GM12878 (cell line): ENCODE measurements at regions not wholly inside any gene's neighbourhood (a gene's known extent, or its start where the extent isn't known, plus 50 kb on each side); places are given as distances from the start of the nearest gene placed in this dataset.
A peak's percentile ranks its signal among the peaks of the same experiment; 100 is the strongest.

ENCODE experiments used
- ATAC-seq: fragments of 200-7000 bp; cut with Tn5 transposase; 3 replicates; pipeline ENCODE4 v1.9.1; 2020; ENCODE audit warnings: mild to moderate bottlenecking, moderate library complexity
- BruUV-seq: library from RNA; stranded (reverse); fragments of 400-500 nt; replicated peaks from 2 replicates; lab custom pipeline; 2021; lab: Mats Ljungman, UMichigan
- CTCF ChIA-PET: fragments of 300-600 bp; sonication (Branson Sonifier 250); formaldehyde crosslinking; extraction: SDS; loops from one replicate; lab custom pipeline; 2021; ENCODE audit warnings: inconsistent platforms; lab: Yijun Ruan, JAX
- POLR2A ChIA-PET: fragments of 350-600 bp; formaldehyde crosslinking; extraction: SDS; loops from one replicate; lab custom pipeline; 2021; ENCODE audit warnings: inconsistent platforms; lab: Charles Lee
- RAD21 ChIA-PET: fragments of 300-600 bp; sonication (Branson Sonifier 250); formaldehyde crosslinking; loops from one replicate; lab custom pipeline; 2023; ENCODE audit warnings: antibody characterized with exemption; ENCODE audit not compliant: unreplicated experiment; lab: Charles Lee
- SMC1A ChIA-PET: fragments of 300-600 bp; sonication (Branson Sonifier 250); formaldehyde crosslinking; loops from one replicate; lab custom pipeline; 2023; ENCODE audit not compliant: unreplicated experiment, uncharacterized antibody; lab: Charles Lee
- DNase-seq: peaks from one replicate; pipeline ENCODE4 v3.0.0-alpha.2; 2011; ENCODE audit warnings: low read depth, low spot score
- FAIRE-seq: peaks from 3 replicates; lab custom pipeline; 2011; peaks lifted over from hg19 to GRCh38; lab: Jason Lieb, UNC
- H2AFZ ChIP-seq: 2 replicates; pipeline ENCODE4 v1.6.0; 2011; ENCODE audit warnings: low read depth, low read length, control low read depth; ENCODE audit not compliant: control insufficient read depth
- H3K27ac ChIP-seq: 2 replicates; pipeline ENCODE4 v1.5.1; 2011; ENCODE audit warnings: control low read depth; ENCODE audit not compliant: control insufficient read depth, insufficient read depth
- H3K27me3 ChIP-seq, 2 experiments: replicated peaks in 1 of 2; 2 replicates each; pipeline versions ENCODE4 v1.6.0 to v1.6.1; 2011; ENCODE audit warnings: low read length in 1 of 2; ENCODE audit not compliant: control insufficient read depth in 2 of 2, insufficient read depth in 2 of 2
- H3K36me3 ChIP-seq, 2 experiments: 2 replicates each; pipeline ENCODE4 v1.5.1; 2011; ENCODE audit warnings: low read length in 1 of 2; ENCODE audit not compliant: control insufficient read depth in 2 of 2, insufficient read depth in 2 of 2
- H3K4me1 ChIP-seq: 2 replicates; pipeline ENCODE4 v1.6.1; 2011; ENCODE audit warnings: mild to moderate bottlenecking, low read length, moderate library complexity, mixed read lengths; ENCODE audit not compliant: control insufficient read depth, insufficient read depth
- H3K4me2 ChIP-seq: 2 replicates; pipeline ENCODE4 v1.6.0; 2011; ENCODE audit warnings: control low read depth; ENCODE audit not compliant: control insufficient read depth, insufficient read depth
- H3K4me3 ChIP-seq: fragments of 200-600 bp; sonication (generic); 2 replicates; pipeline ENCODE4 v1.5.1; 2016
- H3K79me2 ChIP-seq: 2 replicates; pipeline ENCODE4 v1.6.0; 2011; ENCODE audit warnings: low read length; ENCODE audit not compliant: control insufficient read depth, insufficient read depth
- H3K9ac ChIP-seq: 2 replicates; pipeline ENCODE4 v1.8.0; 2011; ENCODE audit warnings: low read length, control low read depth, mixed read lengths; ENCODE audit not compliant: control insufficient read depth, insufficient read depth
- H3K9me3 ChIP-seq: replicated peaks from 3 replicates; pipeline ENCODE4 v1.5.1; 2011; ENCODE audit warnings: mild to moderate bottlenecking, low read length; ENCODE audit not compliant: control insufficient read depth, insufficient read depth
- H4K20me1 ChIP-seq: 2 replicates; pipeline ENCODE4 v1.6.0; 2011; ENCODE audit not compliant: control insufficient read depth, insufficient read depth
- HDGF ChIP-seq: fragments of 450-650 bp; IDR thresholded peaks from 2 replicates; pipeline ENCODE4 v1.6.1; 2016; ENCODE audit warnings: antibody characterized with exemption
- MEF2B ChIP-seq: fragments of 450-650 bp; IDR thresholded peaks from 2 replicates; pipeline ENCODE4 v1.6.1; 2018; ENCODE audit warnings: mild to moderate bottlenecking, moderate library complexity; ENCODE audit not compliant: partially characterized antibody, poor library complexity, severe bottlenecking
- MTA2 ChIP-seq: fragments of 450-650 bp; IDR thresholded peaks from 2 replicates; pipeline ENCODE4 v1.6.1; 2016; ENCODE audit warnings: low read depth, mild to moderate bottlenecking, moderate library complexity
- MYB ChIP-seq: fragments of 150-350 bp; IDR thresholded peaks from 2 replicates; pipeline ENCODE4 v1.6.1; 2014; ENCODE audit warnings: mild to moderate bottlenecking, low read depth, low read length, borderline replicate concordance
- NRF1 ChIP-seq: conservative IDR thresholded peaks from 2 replicates; pipeline ENCODE4 v1.6.1; 2011; ENCODE audit warnings: mild to moderate bottlenecking, low read depth, low read length, improper control_type of control experiment
- RAD21 ChIP-seq: IDR thresholded peaks from 2 replicates; pipeline ENCODE4 v1.6.1; 2011; ENCODE audit warnings: mild to moderate bottlenecking, low read depth, low read length, moderate library complexity; ENCODE audit not compliant: insufficient read depth
- RBBP5 ChIP-seq: fragments of 200-600 bp; sonication (generic); conservative IDR thresholded peaks from 2 replicates; pipeline ENCODE4 v1.6.1; 2016
- TARDBP ChIP-seq: IDR thresholded peaks from 2 replicates; pipeline ENCODE4 v1.6.1; 2016; ENCODE audit warnings: borderline replicate concordance
- YY1 ChIP-seq: IDR thresholded peaks from 2 replicates; pipeline ENCODE4 v1.6.1; 2011; ENCODE audit warnings: low read depth, mild to moderate bottlenecking, low read length
- WGBS: methylation state at CpG from one replicate; pipeline ENCODE4 v1.1.6; 2016; ENCODE audit warnings: low lambda C conversion rate; ENCODE audit not compliant: insufficient replicate concordance, insufficient coverage; ENCODE audit errors: missing lambda C conversion rate; 5-methylcytosine and 5-hydroxymethylcytosine counted together
- in situ Hi-C: fragments of 300-500 bp; cut with MboI; formaldehyde crosslinking; loops from 9 replicates; pipeline ENCODE4 v1.14.3; 2018; ENCODE audit warnings: mixed read lengths
- intact Hi-C: fragments of 100-400 bp; cut with micrococcal nuclease; formaldehyde crosslinking; loops from one replicate; pipeline ENCODE4 v1.14.2; 2022; ENCODE audit not compliant: unreplicated experiment
- TF ChIP-seq, protein P1 (sequence below), 3 experiments: IDR thresholded peaks in 2 of 3; conservative IDR thresholded peaks in 1 of 3; 2 replicates each; pipeline ENCODE4 v1.5.1; 2011; ENCODE audit warnings: low read depth in 3 of 3, low read length in 3 of 3, mild to moderate bottlenecking in 3 of 3, control low read depth in 2 of 3, moderate library complexity in 2 of 3, inconsistent platforms in 1 of 3, mixed read lengths in 1 of 3; ENCODE audit not compliant: control insufficient read depth in 2 of 3, insufficient read depth in 1 of 3; ENCODE audit errors: extremely low read depth in 1 of 3

DNA sequence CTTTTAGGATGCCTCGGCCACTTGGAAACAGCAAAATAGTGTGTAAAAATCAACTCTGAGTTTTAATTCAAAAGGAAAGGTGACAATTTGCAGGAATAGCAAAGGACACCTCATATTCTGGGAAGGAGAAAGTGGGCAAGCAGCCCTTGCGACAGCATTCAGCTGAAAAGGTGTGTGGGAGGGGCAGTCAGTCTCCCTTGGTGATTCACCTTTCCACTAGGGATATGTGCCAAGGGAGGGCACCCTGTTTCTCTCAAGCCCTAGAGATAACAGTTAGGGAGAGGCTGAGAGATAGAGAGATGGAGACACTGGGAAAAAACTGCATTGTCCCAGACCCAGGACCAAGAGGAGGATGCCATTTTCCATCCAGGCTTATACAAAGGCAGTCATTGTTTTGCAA is 228.1 kb downstream of the EPM2A start:
- ChIA-PET POLR2A (no interaction called here), RAD21 (no interaction called here), CTCF (no interaction called here), SMC1A (interaction anchor here (1.3 kb wide), 1 partner anchor 14 kb away, joined by 3 read pairs; no protein-coding TSS in a partner anchor)
- Histone ChIP-seq H3K79me2 (no peaks in the 10 kb centered on the region), H3K27me3 (no peaks in the 10 kb centered on the region), H3K9ac (no peak overlapping the region), H3K27ac (no peak overlapping the region), H3K4me3 (no peak overlapping the region), H3K36me3 (no peaks in the 10 kb centered on the region), H3K4me1 (no peaks in the 10 kb centered on the region), H4K20me1 (no peaks in the 10 kb centered on the region), H2AFZ (no peak overlapping the region), H3K9me3 (no peaks in the 10 kb centered on the region; the same call in 2 of the 3 replicates), H3K4me2 (no peak overlapping the region)
- ATAC-seq (no peak), DNase-seq (no peak), FAIRE-seq (no peak)
- TF ChIP-seq MTA2, result no peak
- TF ChIP-seq NRF1, result no peak
- no peak for TF ChIP-seq YY1
- no peak for TF ChIP-seq TARDBP
- no peak for TF ChIP-seq MEF2B
- TF ChIP-seq MYB, result no peak
- no peak for TF ChIP-seq HDGF
- intact Hi-C loops (no loop called here), in situ Hi-C loops (no loop called here)
- no TSS peak for BruUV-seq
- 77% methylated on average over 2 of the region's 2 CpGs for WGBS

DNA sequence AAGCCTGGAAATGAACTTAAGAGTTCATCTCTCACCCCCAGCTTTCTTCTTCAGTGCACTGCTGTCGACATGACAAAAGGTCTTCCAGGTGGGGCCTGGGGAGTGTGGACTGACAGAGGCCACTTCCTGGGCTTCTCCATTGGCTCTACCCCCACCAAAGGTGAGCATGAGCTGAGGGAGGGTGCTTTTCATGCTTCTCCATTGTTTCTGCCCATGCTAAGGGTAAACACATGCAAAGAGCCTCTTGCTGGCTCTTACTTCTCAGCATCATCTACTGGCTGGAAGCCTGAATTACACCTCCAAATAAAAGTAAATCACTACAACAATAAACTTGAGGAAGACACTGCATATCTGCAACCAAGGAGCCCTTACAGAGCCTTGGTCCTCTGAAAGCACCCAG is 227.2 kb downstream of the EPM2A start:
- BruUV-seq, result no TSS peak
- H3K27me3 ChIP-seq, result no peaks in the 10 kb centered on the region
- no peak overlapping the region for H3K4me2 ChIP-seq
- H3K79me2 ChIP-seq, result no peaks in the 10 kb centered on the region
- ChIA-PET CTCF (no interaction called here), SMC1A (no interaction called here), POLR2A (no interaction called here), RAD21 (no interaction called here)
- peak; percentile 65 for ATAC-seq
- in situ Hi-C loops, result no loop called here
- DNase-seq, result no peak
- intact Hi-C loops, result no loop called here
- TF ChIP-seq, protein P1, sequence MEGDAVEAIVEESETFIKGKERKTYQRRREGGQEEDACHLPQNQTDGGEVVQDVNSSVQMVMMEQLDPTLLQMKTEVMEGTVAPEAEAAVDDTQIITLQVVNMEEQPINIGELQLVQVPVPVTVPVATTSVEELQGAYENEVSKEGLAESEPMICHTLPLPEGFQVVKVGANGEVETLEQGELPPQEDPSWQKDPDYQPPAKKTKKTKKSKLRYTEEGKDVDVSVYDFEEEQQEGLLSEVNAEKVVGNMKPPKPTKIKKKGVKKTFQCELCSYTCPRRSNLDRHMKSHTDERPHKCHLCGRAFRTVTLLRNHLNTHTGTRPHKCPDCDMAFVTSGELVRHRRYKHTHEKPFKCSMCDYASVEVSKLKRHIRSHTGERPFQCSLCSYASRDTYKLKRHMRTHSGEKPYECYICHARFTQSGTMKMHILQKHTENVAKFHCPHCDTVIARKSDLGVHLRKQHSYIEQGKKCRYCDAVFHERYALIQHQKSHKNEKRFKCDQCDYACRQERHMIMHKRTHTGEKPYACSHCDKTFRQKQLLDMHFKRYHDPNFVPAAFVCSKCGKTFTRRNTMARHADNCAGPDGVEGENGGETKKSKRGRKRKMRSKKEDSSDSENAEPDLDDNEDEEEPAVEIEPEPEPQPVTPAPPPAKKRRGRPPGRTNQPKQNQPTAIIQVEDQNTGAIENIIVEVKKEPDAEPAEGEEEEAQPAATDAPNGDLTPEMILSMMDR (IDR thresholded peaks at IDR 0.05 in 2 of 3, conservative IDR thresholded peaks at IDR 0.05 in 1 of 3; ENCODE audit: control insufficient read depth in 2 of 3, extremely low read depth in 1 of 3, insufficient read depth in 1 of 3, low read depth in 3 of 3, low read length in 3 of 3), result peak in 2 of 3 experiments; percentile 21 to 40; a peak in 2 of 6 replicates
- peak; percentile 45; the same call in 1 of the 2 replicates for TF ChIP-seq RAD21
- TF ChIP-seq RBBP5, result no peak
- H4K20me1 ChIP-seq, result no peaks in the 10 kb centered on the region
- no peak overlapping the region for H3K9ac ChIP-seq
- WGBS, result 0% methylated on average over 1 of the region's 1 CpG
- H3K4me1 ChIP-seq, result no peaks in the 10 kb centered on the region
- no peak overlapping the region for H2AFZ ChIP-seq
- no peak overlapping the region for H3K4me3 ChIP-seq
- FAIRE-seq, result no peak
- H3K9me3 ChIP-seq, result no peaks in the 10 kb centered on the region; the same call in 2 of the 3 replicates
- H3K36me3 ChIP-seq, result no peaks in the 10 kb centered on the region
- no peak overlapping the region for H3K27ac ChIP-seq
